ENCODE measurements at regions not wholly inside any gene's neighbourhood (a gene's known extent, or its start where the extent isn't known, plus 50 kb on each side); places are given as distances from the start of the nearest gene placed in this dataset.

GRCh38 chr14:82837611-82838140, 1304.0 kb upstream of the SEL1L start:
- DNase-seq (ENCODE audit: low spot score) = no peak
- H3K27ac ChIP-seq (ENCODE audit: low read depth) = no peak overlapping the region
- H3K4me2 ChIP-seq = no peak overlapping the region
- H3K36me3 ChIP-seq (ENCODE audit: insufficient read depth) = no peaks in the 10 kb centered on the region
- Mint-ChIP-seq H3K27me3 (ENCODE audit: insufficient read depth, low read depth, poor library complexity) (peaks cover 1% of the 10 kb centered on the region), H3K9me3 (peaks cover 10% of the 10 kb centered on the region; the same call in 2 of the 3 replicates), H3K4me3 (no peak overlapping the region), H3K27ac (no peak overlapping the region), H3K4me1 (peaks cover 3% of the 10 kb centered on the region; the same call in 1 of the 3 replicates), H3K36me3 (ENCODE audit: low read depth) (no peaks in the 10 kb centered on the region)
- H3K9me2 ChIP-seq (ENCODE audit: insufficient read depth) = no peaks in the 10 kb centered on the region
- no peaks in the 10 kb centered on the region for H4K20me1 ChIP-seq (replicated peaks; ENCODE audit: insufficient read depth)
- no peaks in the 10 kb centered on the region for H3K27me3 ChIP-seq (ENCODE audit: insufficient read depth)
- H2AFZ ChIP-seq = no peak overlapping the region; the same call in 1 of the 2 replicates
- no peaks in the 10 kb centered on the region for H3K79me2 ChIP-seq (replicated peaks; ENCODE audit: insufficient read depth)
- no peaks in the 10 kb centered on the region for H3K4me1 ChIP-seq (ENCODE audit: insufficient read depth)
- H3F3A ChIP-seq (replicated peaks; ENCODE audit: low read depth) = no peaks in the 10 kb centered on the region
- no peak for TF ChIP-seq STAT1 (IDR thresholded peaks at IDR 0.05; ENCODE audit: unreplicated experiment)
- no peak for TF ChIP-seq ZNF462 (CRISPR knock-in tag; IDR thresholded peaks at IDR 0.05)
- TF ChIP-seq EZH2phosphoT487 (IDR thresholded peaks at IDR 0.05; ENCODE audit: unreplicated experiment) = no peak
- no peak for TF ChIP-seq NANOG (IDR thresholded peaks at IDR 0.05; ENCODE audit: borderline replicate concordance)
- no peak overlapping the region for H3K4me3 ChIP-seq
- ATAC-seq = no peak

- H3K36me3 ChIP-seq (ENCODE audit: insufficient read depth) = no peaks in the 10 kb centered on the region
- no peak overlapping the region for H3K4me2 ChIP-seq
- H2AFZ ChIP-seq = no peak overlapping the region
- H3F3A ChIP-seq (replicated peaks; ENCODE audit: low read depth) = no peaks in the 10 kb centered on the region
- Mint-ChIP-seq H3K4me1 (peaks cover 3% of the 10 kb centered on the region; the same call in 1 of the 3 replicates), H3K9me3 (peaks cover 28% of the 10 kb centered on the region; the same call in 2 of the 3 replicates), H3K36me3 (ENCODE audit: low read depth) (no peaks in the 10 kb centered on the region), H3K4me3 (no peak overlapping the region), H3K27ac (no peak overlapping the region), H3K27me3 (ENCODE audit: insufficient read depth, low read depth, poor library complexity) (no peaks in the 10 kb centered on the region)
- no peaks in the 10 kb centered on the region for H3K27me3 ChIP-seq (ENCODE audit: insufficient read depth)
- no peak overlapping the region for H3K4me3 ChIP-seq
- no peaks in the 10 kb centered on the region for H3K4me1 ChIP-seq (ENCODE audit: insufficient read depth)
- ATAC-seq = no peak
- DNase-seq (ENCODE audit: low spot score) = no peak
- H3K79me2 ChIP-seq (replicated peaks; ENCODE audit: insufficient read depth) = no peaks in the 10 kb centered on the region
- H4K20me1 ChIP-seq (replicated peaks; ENCODE audit: insufficient read depth) = no peaks in the 10 kb centered on the region
- no peaks in the 10 kb centered on the region for H3K9me2 ChIP-seq (ENCODE audit: insufficient read depth)
- no peak overlapping the region for H3K27ac ChIP-seq (ENCODE audit: low read depth)
- TF ChIP-seq ZNF331 (CRISPR knock-in tag; IDR thresholded peaks at IDR 0.05; ENCODE audit: low read depth) = no peak
- TF ChIP-seq EZH2 (IDR thresholded peaks at IDR 0.05; ENCODE audit: low read depth, unreplicated experiment) = no peak
- TF ChIP-seq ZNF114 (CRISPR knock-in tag; IDR thresholded peaks at IDR 0.05) = no peak
- no peak for TF ChIP-seq REST (IDR thresholded peaks at IDR 0.05; ENCODE audit: unreplicated experiment)
- TF ChIP-seq JUNB (IDR thresholded peaks at IDR 0.05; ENCODE audit: unreplicated experiment) = no peak
- TF ChIP-seq POLR2AphosphoS5 (IDR thresholded peaks at IDR 0.05; ENCODE audit: low read depth) = no peak
- TF ChIP-seq ETS1 (IDR thresholded peaks at IDR 0.05) = no peak
Observed at GRCh38 chr14:82850576-82850975, 1316.9 kb upstream of the SEL1L start.

All from GM23338 (cell line).